Brain microvascular endothelial cell (primary cell): ENCODE measurements at regions not wholly inside any gene's neighbourhood (a gene's known extent, or its start where the extent isn't known, plus 50 kb on each side); places are given as distances from the start of the nearest gene placed in this dataset.

Experiments
- DNase-seq: peaks from one replicate; pipeline ENCODE4 v3.0.0-alpha.2; 2020
- H3K27ac ChIP-seq: fragments of 250-450 bp; sonication (Bioruptor Pico); 2 replicates; pipeline ENCODE4 v1.5.1; 2020; ENCODE audit warnings: mild to moderate bottlenecking, moderate library complexity
- H3K27me3 ChIP-seq: fragments of 250-450 bp; sonication (Bioruptor Pico); replicated peaks from 2 replicates; pipeline ENCODE4 v1.5.1; 2020; ENCODE audit warnings: mild to moderate bottlenecking
- H3K36me3 ChIP-seq: fragments of 250-450 bp; sonication (Bioruptor Pico); replicated peaks from 2 replicates; pipeline ENCODE4 v1.5.1; 2020; ENCODE audit warnings: mild to moderate bottlenecking
- H3K4me3 ChIP-seq: 2 replicates; pipeline ENCODE4 v1.5.1; 2011; ENCODE audit warnings: low read depth, mild to moderate bottlenecking, control low read depth, low read length, moderate library complexity
- in situ Hi-C: cut with HindIII; loops from 2 replicates; pipeline ENCODE4 v1.10.0; 2017; ENCODE audit warnings: low sequenced_read_pairs, low pct_ligation_motif_present
- TF ChIP-seq, protein P1 (sequence below): IDR thresholded peaks from 2 replicates; pipeline ENCODE4 v1.5.1; 2011; ENCODE audit warnings: low read depth, mild to moderate bottlenecking, moderate library complexity, low read length, control low read depth, inconsistent platforms; ENCODE audit errors: missing control alignments

GRCh38 chr1:184911103-184911745 lies 63.1 kb downstream of the NIBAN1 start:
- no peak overlapping the region for H3K4me3 ChIP-seq

GRCh38 chr1:184910691-184911091 lies 63.6 kb downstream of the NIBAN1 start:
- Histone ChIP-seq H3K4me3 (no peak overlapping the region), H3K27me3 (no peaks in the 10 kb centered on the region), H3K27ac (no peak overlapping the region), H3K36me3 (no peaks in the 10 kb centered on the region)
- in situ Hi-C loops = no loop called here
- DNase-seq = no peak
- TF ChIP-seq, protein P1, sequence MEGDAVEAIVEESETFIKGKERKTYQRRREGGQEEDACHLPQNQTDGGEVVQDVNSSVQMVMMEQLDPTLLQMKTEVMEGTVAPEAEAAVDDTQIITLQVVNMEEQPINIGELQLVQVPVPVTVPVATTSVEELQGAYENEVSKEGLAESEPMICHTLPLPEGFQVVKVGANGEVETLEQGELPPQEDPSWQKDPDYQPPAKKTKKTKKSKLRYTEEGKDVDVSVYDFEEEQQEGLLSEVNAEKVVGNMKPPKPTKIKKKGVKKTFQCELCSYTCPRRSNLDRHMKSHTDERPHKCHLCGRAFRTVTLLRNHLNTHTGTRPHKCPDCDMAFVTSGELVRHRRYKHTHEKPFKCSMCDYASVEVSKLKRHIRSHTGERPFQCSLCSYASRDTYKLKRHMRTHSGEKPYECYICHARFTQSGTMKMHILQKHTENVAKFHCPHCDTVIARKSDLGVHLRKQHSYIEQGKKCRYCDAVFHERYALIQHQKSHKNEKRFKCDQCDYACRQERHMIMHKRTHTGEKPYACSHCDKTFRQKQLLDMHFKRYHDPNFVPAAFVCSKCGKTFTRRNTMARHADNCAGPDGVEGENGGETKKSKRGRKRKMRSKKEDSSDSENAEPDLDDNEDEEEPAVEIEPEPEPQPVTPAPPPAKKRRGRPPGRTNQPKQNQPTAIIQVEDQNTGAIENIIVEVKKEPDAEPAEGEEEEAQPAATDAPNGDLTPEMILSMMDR = no peak

More at GRCh38 chr1:184911103-184911745, 63.1 kb downstream of the NIBAN1 start:
- H3K27ac ChIP-seq = no peak overlapping the region
- in situ Hi-C loops = no loop called here
- TF ChIP-seq, protein P1 = no peak
- H3K27me3 ChIP-seq = no peaks in the 10 kb centered on the region
- H3K36me3 ChIP-seq = no peaks in the 10 kb centered on the region
- DNase-seq = no peak

- H3K36me3 ChIP-seq = no peaks in the 10 kb centered on the region
- H3K27me3 ChIP-seq = no peaks in the 10 kb centered on the region
- no peak overlapping the region for H3K4me3 ChIP-seq
- TF ChIP-seq, protein P1 = no peak
- no peak for DNase-seq
- in situ Hi-C loops = no loop called here
- no peak overlapping the region for H3K27ac ChIP-seq
These were observed 64.3 kb downstream of the NIBAN1 start for GRCh38 chr1:184910005-184910404.

DNA sequence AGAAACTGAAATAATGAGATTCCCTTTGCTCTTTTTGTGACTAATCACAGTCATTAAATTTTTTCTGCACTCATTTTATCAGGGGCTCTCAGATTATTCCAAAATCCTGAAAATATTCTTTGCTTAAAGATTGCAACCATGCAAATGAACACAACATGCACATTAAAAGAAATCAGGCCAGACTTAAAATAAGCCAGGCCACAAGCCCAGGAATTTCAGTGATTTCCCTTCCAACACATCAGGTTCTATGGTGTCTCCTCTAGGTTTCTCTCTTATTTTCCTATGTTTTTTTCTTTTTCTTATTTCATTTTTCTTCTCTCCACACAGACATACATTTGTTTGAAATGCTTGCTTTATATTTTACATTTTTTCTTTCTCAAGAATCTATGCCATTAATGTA lies 65.3 kb downstream of the NIBAN1 start:
- TF ChIP-seq, protein P1 = no peak
- Histone ChIP-seq H3K27me3 (no peaks in the 10 kb centered on the region), H3K36me3 (no peaks in the 10 kb centered on the region), H3K4me3 (no peak overlapping the region), H3K27ac (no peak overlapping the region)
- in situ Hi-C loops = no loop called here
- no peak for DNase-seq

GRCh38 chr1:184908506-184908905 lies 65.8 kb downstream of the NIBAN1 start:
- in situ Hi-C loops = no loop called here
- Histone ChIP-seq H3K36me3 (no peaks in the 10 kb centered on the region), H3K4me3 (no peak overlapping the region), H3K27ac (no peak overlapping the region), H3K27me3 (no peaks in the 10 kb centered on the region)
- TF ChIP-seq, protein P1 = no peak
- no peak for DNase-seq

DNA sequence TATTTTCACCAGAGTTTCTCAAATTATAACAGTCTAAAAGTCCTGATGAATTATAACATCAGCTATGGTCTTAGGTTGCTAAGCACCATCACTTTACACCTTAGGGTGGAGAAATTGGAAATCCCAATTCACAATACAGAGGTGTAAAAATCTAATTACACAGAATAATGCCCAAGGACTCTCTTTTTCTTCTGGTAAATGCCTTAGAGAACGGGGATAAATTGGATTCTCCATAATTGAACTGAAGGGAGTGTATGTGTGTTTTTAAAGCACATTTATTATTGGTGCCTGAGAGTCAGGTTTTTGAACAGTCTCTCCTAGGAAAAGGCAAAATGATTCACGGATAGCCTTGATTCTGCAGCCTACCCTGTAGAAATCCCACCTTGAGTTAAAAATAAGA lies 66.8 kb downstream of the NIBAN1 start:
- Histone ChIP-seq H3K4me3 (no peak overlapping the region), H3K27ac (no peak overlapping the region), H3K36me3 (no peaks in the 10 kb centered on the region), H3K27me3 (no peaks in the 10 kb centered on the region)
- DNase-seq = no peak
- TF ChIP-seq, protein P1 = no peak
- in situ Hi-C loops = no loop called here
